Left ventricle myocardium inferior (tissue), 1 donor: ENCODE measurements at regions not wholly inside any gene's neighbourhood (a gene's known extent, or its start where the extent isn't known, plus 50 kb on each side); places are given as distances from the start of the nearest gene placed in this dataset.
"Not testable (repeated sequence)": the region's sequence is repeated elsewhere in the genome, so short reads cannot be mapped to it uniquely, and the experiment has no call there.

Experiments used
- DNase-seq: peaks from one replicate; pipeline ENCODE4 v3.0.0-alpha.2; 2020
- H3K27ac ChIP-seq: fragments of 200-600 bp; replicated peaks from 2 replicates; pipeline ENCODE4 v1.8.0; 2021
- H3K27me3 ChIP-seq: fragments of 200-600 bp; 2 replicates; pipeline ENCODE4 v1.8.0; 2021; ENCODE audit warnings: low read depth
- H3K36me3 ChIP-seq: fragments of 200-600 bp; 2 replicates; pipeline ENCODE4 v1.8.0; 2021
- H3K4me1 ChIP-seq: fragments of 200-600 bp; 2 replicates; pipeline ENCODE4 v1.8.0; 2021
- H3K4me3 ChIP-seq: fragments of 200-600 bp; 2 replicates; pipeline ENCODE4 v1.8.0; 2021; ENCODE audit warnings: mild to moderate bottlenecking, moderate library complexity
- H3K9me3 ChIP-seq: fragments of 200-600 bp; replicated peaks from 2 replicates; pipeline ENCODE4 v1.8.0; 2021
- intact Hi-C: fragments of 100-400 bp; cut with micrococcal nuclease; formaldehyde crosslinking; loops from one replicate; pipeline ENCODE4 v1.11.0; 2022
- TF ChIP-seq, protein P1 (sequence below): fragments of 200-600 bp; IDR thresholded peaks from 2 replicates; pipeline ENCODE4 v1.8.0; 2021; ENCODE audit warnings: antibody characterized with exemption, mild to moderate bottlenecking, borderline replicate concordance
- donor health status: DM: no; HTN: yes; CAD: no; lungs with severe emphysema.

- Histone ChIP-seq H3K4me1 (no peaks in the 10 kb centered on the region), H3K4me3 (no peak overlapping the region), H3K27ac (no peak overlapping the region), H3K27me3 (no peaks in the 10 kb centered on the region), H3K36me3 (no peaks in the 10 kb centered on the region), H3K9me3 (no peaks in the 10 kb centered on the region)
- no peak for DNase-seq
- TF ChIP-seq, protein P1, sequence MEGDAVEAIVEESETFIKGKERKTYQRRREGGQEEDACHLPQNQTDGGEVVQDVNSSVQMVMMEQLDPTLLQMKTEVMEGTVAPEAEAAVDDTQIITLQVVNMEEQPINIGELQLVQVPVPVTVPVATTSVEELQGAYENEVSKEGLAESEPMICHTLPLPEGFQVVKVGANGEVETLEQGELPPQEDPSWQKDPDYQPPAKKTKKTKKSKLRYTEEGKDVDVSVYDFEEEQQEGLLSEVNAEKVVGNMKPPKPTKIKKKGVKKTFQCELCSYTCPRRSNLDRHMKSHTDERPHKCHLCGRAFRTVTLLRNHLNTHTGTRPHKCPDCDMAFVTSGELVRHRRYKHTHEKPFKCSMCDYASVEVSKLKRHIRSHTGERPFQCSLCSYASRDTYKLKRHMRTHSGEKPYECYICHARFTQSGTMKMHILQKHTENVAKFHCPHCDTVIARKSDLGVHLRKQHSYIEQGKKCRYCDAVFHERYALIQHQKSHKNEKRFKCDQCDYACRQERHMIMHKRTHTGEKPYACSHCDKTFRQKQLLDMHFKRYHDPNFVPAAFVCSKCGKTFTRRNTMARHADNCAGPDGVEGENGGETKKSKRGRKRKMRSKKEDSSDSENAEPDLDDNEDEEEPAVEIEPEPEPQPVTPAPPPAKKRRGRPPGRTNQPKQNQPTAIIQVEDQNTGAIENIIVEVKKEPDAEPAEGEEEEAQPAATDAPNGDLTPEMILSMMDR, result no peak
- intact Hi-C loops, result no loop called here
These were observed 136.6 kb upstream of the EPB41L4A start for GRCh38 chr5:112555691-112556090.

GRCh38 chr5:112559501-112559900 lies 140.4 kb upstream of the EPB41L4A start:
- H3K4me3 ChIP-seq, H3K27ac ChIP-seq, H3K36me3 ChIP-seq, intact Hi-C loops, H3K4me1 ChIP-seq, DNase-seq, H3K27me3 ChIP-seq: not testable (repeated sequence)
- peaks cover 13% of the 10 kb centered on the region for H3K9me3 ChIP-seq

- intact Hi-C loops, result no loop called here
- no peaks in the 10 kb centered on the region for H3K36me3 ChIP-seq
- DNase-seq, result no peak
- H3K9me3 ChIP-seq, result peaks cover 13% of the 10 kb centered on the region
- no peak overlapping the region for H3K27ac ChIP-seq
- H3K4me1 ChIP-seq, result no peaks in the 10 kb centered on the region
- H3K4me3 ChIP-seq, result no peak overlapping the region
- TF ChIP-seq, protein P1, result no peak
- no peaks in the 10 kb centered on the region for H3K27me3 ChIP-seq
These were observed 141.3 kb upstream of the EPB41L4A start for GRCh38 chr5:112560371-112560770.

GRCh38 chr5:112563169-112563826 lies 144.2 kb upstream of the EPB41L4A start:
- intact Hi-C loops, result no loop called here

DNA sequence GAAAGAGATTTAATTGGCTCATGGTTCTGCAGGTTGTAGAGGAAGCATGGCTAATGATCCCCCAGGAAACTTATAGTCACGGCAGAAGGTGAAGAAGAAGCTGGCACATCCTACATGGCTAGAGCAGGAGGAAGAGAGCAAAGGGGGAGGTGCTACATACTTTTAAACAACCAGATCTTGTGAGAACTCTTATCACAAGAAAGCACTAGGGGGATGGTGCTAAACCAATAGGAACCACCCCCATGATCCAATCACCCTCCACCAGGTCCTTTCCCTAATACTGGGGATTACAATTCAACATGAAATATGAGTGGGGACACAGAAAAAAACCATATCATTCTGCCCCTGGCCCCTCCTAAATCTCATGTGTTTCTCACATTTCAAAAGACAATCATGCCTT lies 147.2 kb upstream of the EPB41L4A start:
- Histone ChIP-seq H3K27me3 (no peaks in the 10 kb centered on the region), H3K4me1 (no peaks in the 10 kb centered on the region), H3K27ac (no peak overlapping the region), H3K36me3 (no peaks in the 10 kb centered on the region), H3K9me3 (peaks cover 13% of the 10 kb centered on the region), H3K4me3 (no peak overlapping the region)
- intact Hi-C loops, result no loop called here
- TF ChIP-seq, protein P1, result no peak
- no peak for DNase-seq

More at GRCh38 chr5:112563169-112563826, 144.2 kb upstream of the EPB41L4A start:
- Histone ChIP-seq H3K36me3 (no peaks in the 10 kb centered on the region), H3K4me3 (no peak overlapping the region), H3K9me3 (peaks cover 13% of the 10 kb centered on the region), H3K27ac (no peak overlapping the region), H3K4me1 (no peaks in the 10 kb centered on the region), H3K27me3 (no peaks in the 10 kb centered on the region)
- TF ChIP-seq, protein P1, result no peak
- DNase-seq, result no peak

DNA sequence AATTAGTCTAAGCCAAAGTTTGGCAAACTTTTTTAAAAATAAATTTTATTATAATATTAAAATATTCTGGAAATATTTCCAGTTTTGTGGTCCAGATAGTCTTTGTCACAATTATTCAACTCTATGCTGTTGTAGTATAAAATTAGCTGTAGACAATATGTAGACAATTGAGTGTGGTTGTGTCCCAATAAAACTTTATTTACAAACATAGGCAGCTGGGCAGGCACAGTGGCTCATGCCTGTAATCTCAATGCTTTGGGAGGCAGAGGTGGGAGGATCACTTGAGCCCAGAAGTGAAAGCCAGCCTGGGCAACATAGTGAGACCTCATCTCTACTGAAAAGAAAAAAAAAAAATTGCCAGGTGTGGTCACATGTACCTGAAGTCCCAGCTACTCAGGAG lies 150.5 kb upstream of the EPB41L4A start:
- TF ChIP-seq, protein P1, result no peak
- intact Hi-C loops, result no loop called here
- H3K27ac ChIP-seq, result no peak overlapping the region
- no peaks in the 10 kb centered on the region for H3K36me3 ChIP-seq
- no peaks in the 10 kb centered on the region for H3K9me3 ChIP-seq
- no peak for DNase-seq
- no peak overlapping the region for H3K4me3 ChIP-seq
- no peaks in the 10 kb centered on the region for H3K4me1 ChIP-seq
- no peaks in the 10 kb centered on the region for H3K27me3 ChIP-seq
